ENCODE measurements at regions not wholly inside any gene's neighbourhood (a gene's known extent, or its start where the extent isn't known, plus 50 kb on each side); places are given as distances from the start of the nearest gene placed in this dataset.

- no peak for TF ChIP-seq EZH2phosphoT487 (IDR thresholded peaks at IDR 0.05; ENCODE audit: insufficient read depth, low read depth)
- TF ChIP-seq EZH2 (IDR thresholded peaks at IDR 0.05; ENCODE audit: insufficient read depth, poor library complexity, severe bottlenecking), result no peak
These were observed 482.5 kb downstream of the PABPC4L start for GRCh38 chr4:133719098-133719497.

Measured in GM23248 (cell line).